AG10803 (cell line): ENCODE measurements at regions not wholly inside any gene's neighbourhood (a gene's known extent, or its start where the extent isn't known, plus 50 kb on each side); places are given as distances from the start of the nearest gene placed in this dataset.

Source experiments
- DNase-seq: peaks from one replicate; pipeline ENCODE4 v3.0.0; 2010; ENCODE audit warnings: low read depth
- H3K4me3 ChIP-seq: 2 replicates; pipeline ENCODE4 v1.5.1; 2011; ENCODE audit warnings: mild to moderate bottlenecking, low read length, control low read depth
- CTCF ChIP-seq: conservative IDR thresholded peaks from 2 replicates; pipeline ENCODE4 v1.5.1; 2011; ENCODE audit warnings: mild to moderate bottlenecking, low read length, control low read depth, inconsistent platforms

- no peak for DNase-seq
- no peak overlapping the region for H3K4me3 ChIP-seq
- TF ChIP-seq CTCF: no peak
These were observed 52.3 kb upstream of the TNIP3 start for GRCh38 chr4:121216461-121216860.

GRCh38 chr4:121213940-121214339 lies 49.8 kb upstream of the TNIP3 start:
- DNase-seq: no peak
- no peak for TF ChIP-seq CTCF
- H3K4me3 ChIP-seq: no peak overlapping the region
